ENCODE measurements at regions not wholly inside any gene's neighbourhood (a gene's known extent, or its start where the extent isn't known, plus 50 kb on each side); places are given as distances from the start of the nearest gene placed in this dataset.

DNA sequence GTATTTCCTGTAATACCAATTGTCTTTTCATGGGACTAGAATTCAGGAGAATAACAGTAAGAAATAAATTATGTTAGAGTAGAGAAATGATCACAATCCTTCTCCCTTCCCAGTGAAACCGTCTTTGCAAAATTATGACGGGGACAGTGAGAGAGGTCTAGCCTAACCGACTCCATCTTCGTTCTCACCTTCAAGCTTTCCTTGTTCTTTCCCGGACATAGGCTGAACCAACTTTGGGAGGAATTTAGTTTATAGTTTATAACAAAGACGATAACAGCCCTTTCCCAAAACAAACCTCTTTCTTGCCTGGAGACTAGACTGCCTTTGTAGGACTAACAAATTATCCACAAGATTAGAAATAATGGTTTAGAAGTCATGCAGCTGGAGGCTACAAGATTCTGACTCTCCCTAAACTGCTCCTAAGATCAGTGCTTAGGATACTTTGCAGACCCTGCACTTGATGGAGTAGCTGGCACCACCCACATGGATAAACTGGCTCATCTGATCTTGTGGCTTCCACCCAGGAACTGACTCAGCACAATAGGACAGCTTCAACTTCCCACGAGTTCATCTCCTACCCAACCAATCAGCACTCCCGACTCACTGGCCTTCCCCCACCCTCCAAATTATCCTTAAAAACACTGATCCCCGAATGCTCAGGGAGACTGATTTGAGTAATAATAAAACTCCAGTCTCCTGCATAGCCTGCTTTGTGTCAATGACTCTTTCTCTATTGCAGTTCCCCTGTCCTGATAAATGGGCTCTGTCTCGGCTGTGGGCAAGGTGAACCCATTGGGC lies 521.2 kb upstream of the TBX3 start:
- no peak for DNase-seq

DNA sequence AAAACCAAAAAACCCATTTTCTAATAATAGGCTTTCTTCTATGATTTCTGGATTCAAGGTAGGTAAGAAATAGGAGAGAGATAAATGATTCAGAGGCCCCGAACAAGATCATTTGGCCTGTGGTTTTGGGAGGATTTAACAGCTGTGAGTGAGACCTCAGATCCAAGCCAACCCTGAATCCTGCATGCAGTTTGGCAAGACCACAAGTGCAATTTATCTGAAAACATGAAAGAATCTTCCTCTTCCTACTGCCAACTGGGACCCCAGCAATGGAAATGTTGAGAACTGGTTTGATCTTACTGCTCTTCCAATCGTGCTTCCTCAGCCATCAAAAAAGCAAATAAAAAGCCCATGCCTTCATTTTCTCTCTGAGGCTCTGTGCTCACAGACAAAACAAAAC lies 519.7 kb upstream of the TBX3 start:
- DNase-seq, result no peak

- DNase-seq, result no peak
Measured at GRCh38 chr12:115201966-115202365, 518.0 kb upstream of the TBX3 start.

DNA sequence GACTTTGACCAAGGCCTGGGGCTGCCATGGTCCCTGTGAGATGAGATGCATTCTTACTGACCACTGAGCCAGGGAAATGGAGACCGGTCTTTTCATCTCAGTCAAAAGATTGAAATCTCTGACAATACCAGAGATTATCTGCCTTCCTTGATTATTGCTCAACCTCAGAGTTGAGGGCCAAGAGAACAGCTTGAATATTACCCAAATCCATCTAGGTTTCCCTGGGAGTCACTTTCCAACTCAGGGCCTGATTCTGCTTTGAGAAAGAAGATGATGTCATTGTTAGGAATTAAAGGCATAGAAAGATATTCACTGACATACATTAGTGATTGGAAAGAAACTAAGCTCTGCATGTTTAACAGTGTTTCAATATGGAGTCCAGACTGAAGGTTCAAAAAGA lies 515.9 kb upstream of the TBX3 start:
- no peak for DNase-seq

DNA sequence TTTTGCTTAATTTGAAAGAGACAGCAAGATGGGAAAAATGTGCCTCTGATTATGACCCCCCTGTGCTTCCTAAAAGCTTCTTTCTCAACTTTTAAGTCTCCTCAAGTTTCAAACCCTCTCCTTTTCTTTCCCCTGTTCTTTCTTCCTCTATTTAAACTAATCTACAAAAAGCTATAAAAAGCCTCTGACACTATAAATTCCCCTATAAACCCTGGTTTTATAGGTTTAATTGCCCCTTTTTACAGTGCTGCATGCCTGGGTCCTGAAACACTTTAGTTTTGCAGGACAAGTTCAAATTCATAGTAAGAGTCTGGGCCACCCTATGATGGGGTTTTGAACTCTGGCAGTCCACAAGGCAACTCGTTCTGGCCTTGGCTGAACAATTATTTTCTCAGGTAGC lies 510.9 kb upstream of the TBX3 start:
- no peak for DNase-seq

- no peak for DNase-seq
Measured at GRCh38 chr12:115194448-115194847, 510.5 kb upstream of the TBX3 start.

DNA sequence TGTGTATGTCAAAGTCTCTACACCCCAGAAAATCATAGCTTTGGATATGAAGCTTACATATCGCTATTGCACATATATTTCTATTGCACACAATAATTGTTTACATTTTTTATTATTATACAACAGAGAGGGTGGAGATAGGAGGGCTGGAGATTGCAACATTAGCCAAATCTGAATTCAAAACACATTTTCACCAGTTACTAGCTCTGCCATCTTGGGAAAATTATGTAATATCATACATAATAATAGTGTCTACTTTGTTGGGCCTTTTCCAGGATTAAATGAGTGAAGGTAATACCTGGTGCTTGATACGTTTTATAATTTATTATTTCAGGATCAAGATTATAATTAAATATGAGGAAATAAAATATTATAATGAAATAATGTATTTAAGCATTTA lies 507.4 kb upstream of the TBX3 start:
- peak; percentile 29 for DNase-seq

- DNase-seq, result peak; percentile 66
Measured at GRCh38 chr12:115190010-115190770, 506.2 kb upstream of the TBX3 start.

DNA sequence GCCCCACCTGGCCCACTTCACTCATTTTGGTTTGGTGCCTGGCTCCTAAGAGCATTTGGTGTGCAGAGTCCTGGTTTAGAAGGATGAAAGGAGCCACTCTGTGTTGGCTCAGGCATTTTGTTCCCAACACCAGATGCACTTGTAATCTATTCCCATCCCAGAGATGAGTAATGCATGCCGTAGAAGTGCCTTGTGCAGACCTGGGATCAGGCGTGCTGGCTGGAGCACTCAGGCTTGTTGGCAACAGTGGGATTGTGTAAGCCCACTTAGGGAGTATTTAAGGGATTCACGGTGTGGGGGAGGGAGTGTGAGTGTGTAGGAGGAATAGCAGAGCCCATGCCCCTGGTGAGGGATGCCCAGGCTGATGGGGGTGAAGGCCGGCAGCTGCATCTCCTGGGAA lies 501.5 kb upstream of the TBX3 start:
- no peak for DNase-seq

- DNase-seq, result no peak
Measured at GRCh38 chr12:115183752-115184151, 499.8 kb upstream of the TBX3 start.

GRCh38 chr12:115177899-115178298 lies 493.9 kb upstream of the TBX3 start:
- DNase-seq, result no peak

DNA sequence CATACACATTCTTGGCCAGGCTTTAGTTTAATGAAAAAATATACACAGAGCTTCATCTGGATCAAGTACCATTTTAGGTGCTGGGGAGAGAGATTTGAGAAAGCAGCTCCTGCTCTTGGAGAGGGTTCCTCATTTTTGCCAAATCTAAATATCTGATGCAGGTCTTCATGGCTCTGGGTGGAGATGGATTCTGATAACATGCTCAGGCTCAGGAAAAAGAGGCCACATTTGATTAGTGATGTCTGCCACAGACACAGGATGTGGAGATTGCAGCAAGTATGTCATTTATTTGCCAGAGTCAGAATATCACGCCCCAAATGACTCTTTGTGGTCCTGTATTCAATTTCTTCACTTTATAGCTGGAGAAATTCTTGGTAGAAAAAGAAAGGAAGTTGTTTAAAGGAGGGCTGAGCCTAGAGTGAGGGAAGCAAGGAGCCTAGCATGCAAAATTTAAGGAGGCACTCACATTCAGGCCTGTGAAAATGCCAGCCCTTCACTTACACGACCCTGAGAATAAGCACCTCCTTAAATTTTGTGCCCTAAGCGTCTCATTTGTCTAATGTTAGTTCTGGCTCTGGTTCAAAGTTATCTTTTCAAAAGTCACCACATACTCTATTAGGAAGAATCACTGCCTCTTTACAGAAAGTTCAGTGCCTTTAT lies 492.9 kb upstream of the TBX3 start:
- DNase-seq, result no peak

DNA sequence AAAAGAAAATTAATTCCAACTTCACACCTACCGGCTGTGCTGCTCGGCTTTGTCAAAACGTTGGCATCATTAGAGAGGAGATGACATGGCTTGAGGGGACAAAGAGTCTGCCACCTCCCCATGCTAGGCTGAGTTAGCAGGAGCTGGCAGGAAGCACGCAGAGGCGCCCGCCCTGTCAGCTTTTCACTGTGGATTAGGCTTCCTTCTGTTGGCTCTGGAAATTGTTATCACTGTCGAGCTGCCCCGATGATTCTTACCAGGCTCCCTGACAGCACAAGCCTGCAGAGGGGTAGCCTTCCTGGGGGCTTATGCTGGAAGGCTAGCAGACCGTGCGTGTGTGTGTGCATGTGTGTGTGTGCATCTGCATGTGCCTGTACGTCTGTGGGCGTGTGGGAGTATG lies 490.9 kb upstream of the TBX3 start:
- peak; percentile 59 for DNase-seq

DNA sequence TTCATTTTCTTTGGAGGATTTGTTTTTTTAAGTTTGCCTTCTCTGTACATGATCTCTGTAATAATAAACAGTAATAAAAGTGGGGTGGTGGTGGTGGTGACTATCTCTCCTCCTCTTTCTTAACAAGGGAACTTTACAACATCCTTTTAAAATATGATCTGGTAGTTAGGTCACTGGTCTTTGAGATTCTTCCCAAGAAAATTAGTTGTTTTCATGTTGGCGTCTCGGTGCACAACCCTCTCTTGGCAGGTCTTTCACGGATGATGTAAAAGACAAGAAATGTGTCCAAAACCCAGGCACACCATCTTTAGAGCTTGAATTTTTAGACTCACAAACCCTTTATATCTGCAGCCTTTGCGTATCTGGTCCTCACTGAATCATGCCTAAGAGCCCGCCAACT lies 488.5 kb upstream of the TBX3 start:
- DNase-seq, result no peak

- DNase-seq, result no peak
Measured at GRCh38 chr12:115169981-115170380, 486.0 kb upstream of the TBX3 start.

GRCh38 chr12:115166698-115167315 lies 482.8 kb upstream of the TBX3 start:
- no peak for DNase-seq

- DNase-seq, result peak; percentile 33
Measured at GRCh38 chr12:115163710-115164109, 479.7 kb upstream of the TBX3 start.

- DNase-seq, result no peak
Measured at GRCh38 chr12:115160271-115161128, 476.5 kb upstream of the TBX3 start.

GRCh38 chr12:115158816-115159215 lies 474.8 kb upstream of the TBX3 start:
- DNase-seq, result no peak

DNA sequence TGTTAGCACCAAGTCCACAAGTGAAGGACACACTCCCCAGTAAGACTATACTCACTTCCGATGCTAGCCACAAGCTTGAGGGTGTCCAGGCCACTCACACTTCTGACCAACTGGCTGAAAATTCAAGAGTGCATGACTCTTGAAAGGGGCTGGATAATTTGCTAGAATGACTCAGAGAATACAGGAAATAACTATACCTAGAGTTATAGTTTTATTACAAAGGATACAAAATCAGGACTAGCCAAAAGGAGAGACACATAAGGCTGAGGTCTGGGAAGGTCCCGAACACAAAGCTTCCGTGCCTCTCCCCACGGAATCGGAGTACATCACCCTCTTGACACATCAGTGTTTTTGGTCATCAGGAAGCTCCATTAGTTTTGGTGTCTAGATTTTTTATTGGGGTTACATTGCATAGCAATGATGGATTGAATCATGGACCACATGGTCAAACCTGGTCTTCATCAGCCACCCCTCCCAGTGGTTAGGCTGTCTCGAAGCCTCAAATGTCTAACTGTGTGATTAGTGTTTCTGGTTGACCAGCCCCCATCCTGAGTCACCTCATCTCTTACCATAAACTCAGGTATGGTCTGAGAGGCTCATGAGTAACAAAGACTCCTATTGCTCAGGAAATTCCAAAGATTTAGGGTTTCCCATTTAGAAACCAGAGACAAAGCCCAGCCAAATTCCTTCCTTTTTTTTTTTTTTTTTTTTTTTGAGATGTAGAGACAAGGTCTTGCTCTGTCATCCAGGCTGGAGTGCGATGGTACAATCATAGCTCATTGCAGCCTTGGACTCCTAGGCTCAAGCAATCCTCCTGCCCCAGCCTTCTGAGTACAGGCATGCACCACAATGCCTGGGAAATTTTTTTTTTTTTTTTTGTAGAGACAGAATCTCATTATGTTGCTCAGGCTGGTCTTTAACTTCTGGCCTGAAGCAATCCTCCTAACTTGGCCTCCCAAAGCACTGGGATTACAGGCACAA lies 472.0 kb upstream of the TBX3 start:
- no peak for DNase-seq

All from eye (tissue), 1 donor.